Endothelial cell of umbilical vein (primary cell): ENCODE measurements at regions not wholly inside any gene's neighbourhood (a gene's known extent, or its start where the extent isn't known, plus 50 kb on each side); places are given as distances from the start of the nearest gene placed in this dataset.

Experiments used
- BruUV-seq: library from RNA; stranded (reverse); fragments of 400-500 nt; replicated peaks from 2 replicates; lab custom pipeline; 2021; lab: Mats Ljungman, UMichigan
- CTCF ChIA-PET: fragments of 300-600, 350-600 bp; sonication (Branson Sonifier 250); formaldehyde crosslinking; loops from one replicate; lab custom pipeline; 2021; ENCODE audit warnings: antibody characterized with exemption, inconsistent platforms; lab: Charles Lee
- POLR2A ChIA-PET: fragments of 300-600, 350-600 bp; sonication (Branson Sonifier 250); formaldehyde crosslinking; loops from one replicate; lab custom pipeline; 2021; ENCODE audit warnings: antibody characterized with exemption, inconsistent platforms; lab: Charles Lee
- DNase-seq: peaks from one replicate; pipeline ENCODE4 v3.0.0-alpha.2; 2011; ENCODE audit warnings: low read depth, low spot score
- FAIRE-seq: peaks from 2 replicates; lab custom pipeline; 2011; peaks lifted over from hg19 to GRCh38; lab: Jason Lieb, UNC
- H2AFZ ChIP-seq: 2 replicates; pipeline ENCODE4 v1.6.0; 2012; ENCODE audit warnings: low read depth, low read length, control low read depth, inconsistent platforms
- H3K27ac ChIP-seq: 2 replicates; pipeline ENCODE4 v1.5.1; 2011; ENCODE audit warnings: low read depth, mild to moderate bottlenecking, control low read depth, low read length, moderate library complexity; ENCODE audit not compliant: insufficient read depth
- H3K27me3 ChIP-seq, 2 experiments: 2 replicates each; pipeline versions ENCODE4 v1.6.0 to v1.6.1; 2011; ENCODE audit warnings: low read length in 2 of 2, mixed read lengths in 1 of 2; ENCODE audit not compliant: control insufficient read depth in 2 of 2, insufficient read depth in 2 of 2
- H3K36me3 ChIP-seq, 2 experiments: 2 replicates in 1 of 2; 3 replicates in 1 of 2; pipeline ENCODE4 v1.5.1; 2011; ENCODE audit warnings: low read length in 2 of 2, mild to moderate bottlenecking in 1 of 2, moderate library complexity in 1 of 2; ENCODE audit not compliant: control insufficient read depth in 2 of 2, insufficient read depth in 2 of 2; ENCODE audit errors: extremely low read depth in 1 of 2
- H3K4me1 ChIP-seq: 3 replicates; pipeline ENCODE4 v1.5.1; 2011; ENCODE audit warnings: mild to moderate bottlenecking, low read length; ENCODE audit not compliant: control insufficient read depth, insufficient read depth; ENCODE audit errors: extremely low read depth
- H3K4me2 ChIP-seq: 2 replicates; pipeline ENCODE4 v1.6.1; 2011; ENCODE audit warnings: low read length, control low read depth, mixed read lengths; ENCODE audit not compliant: insufficient read depth
- H3K4me3 ChIP-seq, 3 experiments: fragments of 200-600 bp in 1 of 3; sonication (generic), shearing (Covaris generic) in 1 of 3; replicated peaks in 1 of 3; 2 replicates each; pipeline ENCODE4 v1.5.1; 2011 to 2016; ENCODE audit warnings: control low read depth in 3 of 3, low read length in 3 of 3, mild to moderate bottlenecking in 2 of 3, inconsistent platforms in 1 of 3, low read depth in 1 of 3, moderate library complexity in 1 of 3; ENCODE audit not compliant: insufficient read depth in 1 of 3
- H3K79me2 ChIP-seq: 2 replicates; pipeline ENCODE4 v1.6.0; 2012; ENCODE audit warnings: low read length, inconsistent platforms; ENCODE audit not compliant: control insufficient read depth, insufficient read depth
- H3K9ac ChIP-seq: replicated peaks from 2 replicates; pipeline ENCODE3; 2011; ENCODE audit warnings: low read length, control low read depth; ENCODE audit not compliant: insufficient read depth; ENCODE audit errors: extremely low read depth
- H3K9me1 ChIP-seq: replicated peaks from 3 replicates; pipeline ENCODE4 v1.6.0; 2011; ENCODE audit warnings: mild to moderate bottlenecking, low read length; ENCODE audit not compliant: control insufficient read depth, insufficient read depth; ENCODE audit errors: extremely low read depth
- H3K9me3 ChIP-seq: replicated peaks from 2 replicates; pipeline ENCODE4 v1.5.1; 2012; ENCODE audit warnings: low read length, inconsistent platforms; ENCODE audit not compliant: control insufficient read depth, insufficient read depth
- H4K20me1 ChIP-seq: replicated peaks from 2 replicates; pipeline ENCODE3; 2011; ENCODE audit warnings: mild to moderate bottlenecking, low read length; ENCODE audit not compliant: control insufficient read depth, insufficient read depth; ENCODE audit errors: extremely low read depth
- EZH2 ChIP-seq: IDR thresholded peaks from 2 replicates; pipeline ENCODE4 v1.6.1; 2012; ENCODE audit warnings: borderline replicate concordance, low read depth, mild to moderate bottlenecking, moderate library complexity, low read length, inconsistent platforms; ENCODE audit not compliant: severe bottlenecking
- FOS ChIP-seq: IDR thresholded peaks from 2 replicates; pipeline ENCODE4 v1.6.1; 2011; ENCODE audit warnings: mild to moderate bottlenecking, low read length, moderate library complexity, borderline replicate concordance; ENCODE audit not compliant: insufficient read depth
- GATA2 ChIP-seq: IDR thresholded peaks from 2 replicates; pipeline ENCODE4 v1.7.0; 2011; ENCODE audit warnings: low read depth, mild to moderate bottlenecking, moderate library complexity, mixed read lengths, low read length; ENCODE audit not compliant: insufficient read length, insufficient read depth
- JUN ChIP-seq: IDR thresholded peaks from 2 replicates; pipeline ENCODE4 v1.6.1; 2011; ENCODE audit warnings: borderline replicate concordance, low read depth; ENCODE audit not compliant: insufficient read length, insufficient read depth
- MYC ChIP-seq: IDR thresholded peaks from one replicate; pipeline ENCODE4 v1.6.1; 2011; ENCODE audit warnings: mild to moderate bottlenecking, low read depth, low read length
- POLR2A ChIP-seq: IDR thresholded peaks from 2 replicates; pipeline ENCODE4 v1.6.1; 2012; ENCODE audit warnings: low read depth, mild to moderate bottlenecking, control low read depth, low read length
- POLR2AphosphoS5 ChIP-seq: IDR thresholded peaks from 2 replicates; pipeline ENCODE4 v1.6.1; 2012; ENCODE audit warnings: low read depth, mild to moderate bottlenecking, control low read depth, low read length, moderate library complexity; ENCODE audit not compliant: insufficient read depth
- dilution Hi-C: fragments of 300-500 bp; cut with MboI; formaldehyde crosslinking; loops from one replicate; pipeline ENCODE4 v1.15.0; 2019; ENCODE audit warnings: low sequenced_read_pairs; ENCODE audit not compliant: extremely low pct_ligation_motif_present
- intact Hi-C: fragments of 100-400 bp; cut with micrococcal nuclease; formaldehyde crosslinking; loops from one replicate; pipeline ENCODE4 v1.10.0; 2022
- TF ChIP-seq, protein P1 (sequence below), 2 donors: IDR thresholded peaks; 1 replicate in 1 of 2; 2 replicates in 1 of 2; pipeline ENCODE4 v1.5.1; 2011; ENCODE audit warnings: low read length in 2 of 2, mild to moderate bottlenecking in 2 of 2, moderate library complexity in 2 of 2, control low read depth in 1 of 2, inconsistent platforms in 1 of 2, low read depth in 1 of 2; ENCODE audit not compliant: insufficient read depth in 1 of 2; ENCODE audit errors: extremely low read depth in 1 of 2
- TF ChIP-seq, protein P2 (sequence below): IDR thresholded peaks from 2 replicates; pipeline ENCODE4 v1.6.1; 2011; ENCODE audit not compliant: insufficient read depth, insufficient read length

DNA sequence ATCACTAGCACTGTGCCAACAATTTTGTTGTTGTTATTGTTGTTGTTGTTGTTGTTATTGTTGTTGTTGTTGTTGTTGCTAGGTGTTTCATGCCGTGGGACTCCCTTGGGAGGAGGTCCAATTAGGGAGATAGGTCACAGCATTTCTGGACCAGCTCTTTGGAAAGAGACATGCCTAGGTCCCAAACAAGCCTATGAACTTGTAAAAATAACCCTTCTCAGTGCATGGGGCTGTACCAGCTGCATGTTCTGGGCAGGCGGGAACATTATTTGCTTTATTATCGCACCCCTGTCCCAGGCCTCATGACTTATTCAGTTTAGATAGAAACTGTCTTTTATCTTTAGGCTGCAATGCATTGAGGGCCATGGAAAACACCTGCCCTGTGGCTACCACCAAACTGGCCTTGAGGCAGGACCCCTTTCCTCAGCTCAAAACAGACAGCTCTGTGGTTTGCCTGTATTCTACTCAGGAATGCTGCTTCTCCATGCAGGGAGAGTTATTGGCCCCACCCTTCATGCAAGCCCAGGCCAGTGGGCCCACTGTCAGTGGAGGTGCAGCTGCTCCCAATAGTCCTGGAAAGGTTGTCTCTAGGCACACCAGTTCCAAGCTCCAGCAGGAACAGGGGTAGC is 386.5 kb upstream of the BRINP3 start:
- intact Hi-C loops, result no loop called here
- no peak overlapping the region for H3K27ac ChIP-seq
- no peaks in the 10 kb centered on the region for H3K4me1 ChIP-seq
- TF ChIP-seq EZH2 (no peak), JUN (no peak), POLR2AphosphoS5 (no peak), FOS (no peak), POLR2A (no peak), GATA2 (no peak), MYC (no peak)
- TF ChIP-seq, protein P1, sequence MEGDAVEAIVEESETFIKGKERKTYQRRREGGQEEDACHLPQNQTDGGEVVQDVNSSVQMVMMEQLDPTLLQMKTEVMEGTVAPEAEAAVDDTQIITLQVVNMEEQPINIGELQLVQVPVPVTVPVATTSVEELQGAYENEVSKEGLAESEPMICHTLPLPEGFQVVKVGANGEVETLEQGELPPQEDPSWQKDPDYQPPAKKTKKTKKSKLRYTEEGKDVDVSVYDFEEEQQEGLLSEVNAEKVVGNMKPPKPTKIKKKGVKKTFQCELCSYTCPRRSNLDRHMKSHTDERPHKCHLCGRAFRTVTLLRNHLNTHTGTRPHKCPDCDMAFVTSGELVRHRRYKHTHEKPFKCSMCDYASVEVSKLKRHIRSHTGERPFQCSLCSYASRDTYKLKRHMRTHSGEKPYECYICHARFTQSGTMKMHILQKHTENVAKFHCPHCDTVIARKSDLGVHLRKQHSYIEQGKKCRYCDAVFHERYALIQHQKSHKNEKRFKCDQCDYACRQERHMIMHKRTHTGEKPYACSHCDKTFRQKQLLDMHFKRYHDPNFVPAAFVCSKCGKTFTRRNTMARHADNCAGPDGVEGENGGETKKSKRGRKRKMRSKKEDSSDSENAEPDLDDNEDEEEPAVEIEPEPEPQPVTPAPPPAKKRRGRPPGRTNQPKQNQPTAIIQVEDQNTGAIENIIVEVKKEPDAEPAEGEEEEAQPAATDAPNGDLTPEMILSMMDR (IDR thresholded peaks at IDR 0.05; ENCODE audit: extremely low read depth in 1 of 2, insufficient read depth in 1 of 2, low read depth in 1 of 2, low read length in 2 of 2), result no peak
- TF ChIP-seq, protein P2, sequence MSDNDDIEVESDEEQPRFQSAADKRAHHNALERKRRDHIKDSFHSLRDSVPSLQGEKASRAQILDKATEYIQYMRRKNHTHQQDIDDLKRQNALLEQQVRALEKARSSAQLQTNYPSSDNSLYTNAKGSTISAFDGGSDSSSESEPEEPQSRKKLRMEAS, result no peak
- no peak overlapping the region for H3K4me3 ChIP-seq
- no peak overlapping the region for H3K4me2 ChIP-seq
- no peak for DNase-seq
- no peaks in the 10 kb centered on the region for H4K20me1 ChIP-seq
- ChIA-PET POLR2A (no interaction called here), CTCF (interaction anchor here (1.0 to 1.5 kb wide), 3 partner anchors 11 to 263 kb away, joined by 3 read pairs; no protein-coding TSS in a partner anchor)
- H3K36me3 ChIP-seq, result no peaks in the 10 kb centered on the region
- dilution Hi-C loops, result no loop called here
- no peaks in the 10 kb centered on the region for H3K9me1 ChIP-seq
- H3K9ac ChIP-seq, result no peak overlapping the region
- H2AFZ ChIP-seq, result no peak overlapping the region
- H3K27me3 ChIP-seq, result no peaks in the 10 kb centered on the region
- BruUV-seq, result no TSS peak
- FAIRE-seq, result no peak
- no peaks in the 10 kb centered on the region for H3K79me2 ChIP-seq
- H3K9me3 ChIP-seq, result no peaks in the 10 kb centered on the region
